ENCODE measurements at regions not wholly inside any gene's neighbourhood (a gene's known extent, or its start where the extent isn't known, plus 50 kb on each side); places are given as distances from the start of the nearest gene placed in this dataset.

DNA sequence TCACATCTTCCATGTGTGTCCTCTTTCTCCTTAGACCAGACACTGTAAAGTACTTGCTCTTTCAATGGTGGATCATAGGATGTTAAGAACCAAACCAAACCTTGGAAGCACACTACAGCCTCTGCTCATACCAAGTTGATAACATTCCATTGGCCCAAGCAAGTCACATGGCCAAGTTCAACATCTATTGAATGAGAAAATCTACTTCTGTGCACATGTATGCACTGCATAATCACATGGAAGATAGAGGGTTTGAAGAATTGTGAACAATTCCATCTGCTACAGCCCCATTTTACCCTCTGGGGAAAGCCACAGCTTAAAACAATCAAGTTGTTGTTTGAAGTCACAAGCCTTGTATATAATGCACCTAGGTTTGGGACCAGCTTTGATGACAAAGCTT is 68.2 kb downstream of the MFAP3 start:
- RAD21 ChIA-PET (ENCODE audit: unreplicated experiment), result interaction anchor here (1.1 kb wide), 1 partner anchor 35 kb away, joined by 3 read pairs; no protein-coding TSS in a partner anchor
- peaks cover 0 to 2% of the 10 kb centered on the region in 2 experiments; a peak in 2 of 4 replicates for H3K27me3 ChIP-seq (replicated peaks in 1 of 2; ENCODE audit: control insufficient read depth in 2 of 2, insufficient read depth in 2 of 2, low read length in 1 of 2)
- DNase-seq (ENCODE audit: low read depth, low spot score), result no peak
- in situ Hi-C loops (cut with MboI), result no loop called here
- H3K4me3 ChIP-seq, result no peak overlapping the region
- no peaks in the 10 kb centered on the region for H3K79me2 ChIP-seq (ENCODE audit: control insufficient read depth, insufficient read depth, low read length)
- 0 out of 2 replicates have a peak, but pooled peaks cover under 1% of the 10 kb centered on the region for H3K4me1 ChIP-seq (ENCODE audit: control insufficient read depth, insufficient read depth, low read length)
- H2AFZ ChIP-seq (ENCODE audit: control insufficient read depth, low read depth, low read length), result no peak overlapping the region
- POLR2A ChIA-PET, result no interaction called here
- H3K9ac ChIP-seq (ENCODE audit: control insufficient read depth, insufficient read depth, low read length), result no peak overlapping the region
- no peaks in the 10 kb centered on the region for H4K20me1 ChIP-seq (ENCODE audit: control insufficient read depth, insufficient read depth)
- H3K27ac ChIP-seq (ENCODE audit: control insufficient read depth, insufficient read depth), result no peak overlapping the region
- intact Hi-C loops (cut with micrococcal nuclease; ENCODE audit: unreplicated experiment), result no loop called here
- no peaks in the 10 kb centered on the region for H3K36me3 ChIP-seq (ENCODE audit: control insufficient read depth in 2 of 2, insufficient read depth in 2 of 2, low read length in 1 of 2)
- CTCF ChIA-PET, result interaction anchor here (1.1 to 1.3 kb wide), 3 partner anchors 9 to 35 kb away, joined by 3 to 4 read pairs (median 3); no protein-coding TSS in a partner anchor
- no peak for ATAC-seq
- H3K4me2 ChIP-seq (ENCODE audit: control insufficient read depth, insufficient read depth), result no peak overlapping the region
- H3K9me3 ChIP-seq (replicated peaks; ENCODE audit: control insufficient read depth, insufficient read depth, low read length), result no peaks in the 10 kb centered on the region
- no peak for FAIRE-seq
- no TSS peak for BruUV-seq (replicated peaks)
- TF ChIP-seq SUPT20H (IDR thresholded peaks at IDR 0.05; ENCODE audit: borderline replicate concordance, control insufficient read depth, low read depth, low read length) (no peak), CREM (IDR thresholded peaks at IDR 0.05; ENCODE audit: low read depth) (no peak), JUNB (IDR thresholded peaks at IDR 0.05) (no peak), KAT2A (conservative IDR thresholded peaks at IDR 0.05; ENCODE audit: control insufficient read depth, low read depth, low read length) (no peak), NBN (IDR thresholded peaks at IDR 0.05) (no peak), RCOR1 (conservative IDR thresholded peaks at IDR 0.05; ENCODE audit: low read depth, low read length) (no peak), LARP7 (IDR thresholded peaks at IDR 0.05) (no peak), POLR2AphosphoS2 (IDR thresholded peaks at IDR 0.05; ENCODE audit: low read depth, low read length) (no peak), HCFC1 (IDR thresholded peaks at IDR 0.05; ENCODE audit: low read length) (no peak), MTA3 (IDR thresholded peaks at IDR 0.05; ENCODE audit: borderline replicate concordance, low read length) (no peak), RB1 (IDR thresholded peaks at IDR 0.05; ENCODE audit: borderline replicate concordance) (no peak), RAD21 (IDR thresholded peaks at IDR 0.05; ENCODE audit: insufficient read depth, low read depth, low read length) (no peak)
- SMC1A ChIA-PET (ENCODE audit: uncharacterized antibody, unreplicated experiment), result interaction anchor here (1.4 kb wide), 1 partner anchor 129 kb away, joined by 3 read pairs; no protein-coding TSS in a partner anchor

Measured in GM12878 (cell line).